Transverse colon (tissue), 4 donors: ENCODE measurements at regions not wholly inside any gene's neighbourhood (a gene's known extent, or its start where the extent isn't known, plus 50 kb on each side); places are given as distances from the start of the nearest gene placed in this dataset.

Source experiments
- DNase-seq: peaks from one replicate; pipeline ENCODE4 v3.0.0-alpha.2; 2019
- H3K27ac ChIP-seq, 4 donors: fragments of 200-600 bp; sonication (generic); 2 replicates each; pipeline ENCODE4 v1.5.1; 2016 to 2018; ENCODE audit warnings: inconsistent platforms in 4 of 4
- H3K27me3 ChIP-seq: fragments of 200-600 bp; sonication (generic); 2 replicates; pipeline ENCODE4 v1.5.1; 2017; ENCODE audit warnings: inconsistent platforms
- H3K36me3 ChIP-seq, 4 donors: fragments of 200-600 bp; sonication (generic); 2 replicates each; pipeline ENCODE4 v1.5.1; 2017 to 2019; ENCODE audit warnings: inconsistent platforms in 4 of 4
- H3K4me1 ChIP-seq, 4 donors: fragments of 200-600 bp; sonication (generic); 2 replicates each; pipeline ENCODE4 v1.5.1; 2017 to 2020; ENCODE audit warnings: inconsistent platforms in 4 of 4
- H3K4me3 ChIP-seq, 4 donors: fragments of 200-600 bp; sonication (generic); 1 replicate in 1 of 4; 2 replicates in 3 of 4; pipeline versions ENCODE4 v1.5.1 to v1.6.1; 2017 to 2019; ENCODE audit warnings: inconsistent platforms in 4 of 4
- H3K9me3 ChIP-seq, 2 donors: fragments of 200-600 bp; sonication (generic); 2 replicates each; pipeline ENCODE4 v1.5.1; 2017 to 2019; ENCODE audit warnings: inconsistent platforms in 2 of 2
- CTCF ChIP-seq, 5 experiments: fragments of 200-600 bp in 3 of 5; fragments of 450-650 bp in 2 of 5; sonication (generic) in 3 of 5; IDR thresholded peaks; 1 replicate in 2 of 5; 2 replicates in 3 of 5; pipeline ENCODE4 v1.5.1; 2016 to 2017; ENCODE audit warnings: antibody characterized with exemption in 5 of 5, inconsistent platforms in 3 of 5, mild to moderate bottlenecking in 2 of 5, moderate library complexity in 1 of 5
- EP300 ChIP-seq: sonication (generic); formaldehyde crosslinking; IDR thresholded peaks from one replicate; pipeline ENCODE4 v1.6.1; 2017; ENCODE audit warnings: antibody characterized with exemption, low read depth
- POLR2A ChIP-seq: fragments of 450-650 bp; IDR thresholded peaks from one replicate; pipeline ENCODE4 v1.6.1; 2016; ENCODE audit warnings: antibody characterized with exemption, mild to moderate bottlenecking, moderate library complexity
- POLR2AphosphoS5 ChIP-seq, 3 donors: sonication (generic); formaldehyde crosslinking; IDR thresholded peaks; one replicate each; pipeline ENCODE4 v1.6.1; 2016; ENCODE audit warnings: antibody characterized with exemption in 3 of 3
- WGBS, 2 donors: methylation state at CpG; one replicate each; pipeline ENCODE4 v1.1.5; 2018; ENCODE audit warnings: low coverage in 1 of 2; 5-methylcytosine and 5-hydroxymethylcytosine counted together
- in situ Hi-C, 4 donors: fragments of 200-750 bp; cut with MboI; loops; one replicate each; pipeline versions ENCODE4 v1.15.0 to v1.15.1; 2017; ENCODE audit warnings: low sequenced_read_pairs in 3 of 4, low pct_ligation_motif_present in 1 of 4, low pct_unique_long_range_greater_than_20kb in 1 of 4
- intact Hi-C: fragments of 100-400 bp; cut with DNase I; formaldehyde crosslinking; loops from one replicate; pipeline ENCODE4 v1.15.1; 2023; ENCODE audit warnings: low total_unique reads

- TF ChIP-seq EP300 (no peak), CTCF (IDR thresholded peaks at IDR 0.05) (peak; percentile 43 to 76 (median 61)), POLR2AphosphoS5 (IDR thresholded peaks at IDR 0.05) (no peak), POLR2A (no peak)
- WGBS, 2 donors: 8 to 25% methylated on average over 2 to 4 of the region's 4 CpGs
- Histone ChIP-seq H3K36me3 (no peaks in the 10 kb centered on the region), H3K27ac (no peak overlapping the region), H3K4me3 (no peak overlapping the region), H3K9me3 (no peaks in the 10 kb centered on the region), H3K27me3 (no peaks in the 10 kb centered on the region), H3K4me1 (no peaks in the 10 kb centered on the region)
- peak; percentile 49 for DNase-seq
- intact Hi-C loops: loop anchor here (2.0 kb wide), 1 partner anchor 108 kb away; no protein-coding TSS in a partner anchor
- in situ Hi-C loops: loop anchor here in 3 of 4 donors (5.0 to 25.0 kb wide), 4 partner anchors 110 to 262 kb away; no protein-coding TSS in a partner anchor
These were observed 76.1 kb upstream of the PLSCR4 start for GRCh38 chr3:146326875-146327543.

- Histone ChIP-seq H3K4me1 (no peaks in the 10 kb centered on the region), H3K36me3 (no peaks in the 10 kb centered on the region), H3K4me3 (no peak overlapping the region), H3K27me3 (no peaks in the 10 kb centered on the region), H3K9me3 (no peaks in the 10 kb centered on the region), H3K27ac (no peak overlapping the region)
- intact Hi-C loops (no loop called here), in situ Hi-C loops (loop anchor here in 3 of 4 donors (5.0 to 25.0 kb wide), 4 partner anchors 108 to 262 kb away; no protein-coding TSS in a partner anchor)
- DNase-seq: no peak
- TF ChIP-seq EP300 (no peak), POLR2AphosphoS5 (IDR thresholded peaks at IDR 0.05) (no peak), CTCF (IDR thresholded peaks at IDR 0.05) (no peak), POLR2A (no peak)
These were observed 74.3 kb upstream of the PLSCR4 start for GRCh38 chr3:146325170-146325569.

- no peak overlapping the region for H3K4me3 ChIP-seq
- H3K9me3 ChIP-seq: no peaks in the 10 kb centered on the region
- intact Hi-C loops: no loop called here
- TF ChIP-seq CTCF (IDR thresholded peaks at IDR 0.05) (no peak), POLR2A (no peak), POLR2AphosphoS5 (IDR thresholded peaks at IDR 0.05) (no peak), EP300 (no peak)
- in situ Hi-C loops: loop anchor here (5.0 to 25.0 kb wide), 4 partner anchors 105 to 260 kb away; no protein-coding TSS in a partner anchor
- H3K4me1 ChIP-seq: no peaks in the 10 kb centered on the region
- no peaks in the 10 kb centered on the region for H3K27me3 ChIP-seq
- 72 to 77% methylated on average over 2 of the region's 2 CpGs for WGBS, 2 donors
- DNase-seq: no peak
- no peaks in the 10 kb centered on the region for H3K36me3 ChIP-seq
- no peak overlapping the region for H3K27ac ChIP-seq
These were observed 71.4 kb upstream of the PLSCR4 start for GRCh38 chr3:146322216-146322817.

GRCh38 chr3:146314871-146315270, 64.0 kb upstream of the PLSCR4 start:
- H3K27me3 ChIP-seq: no peaks in the 10 kb centered on the region
- no peak for TF ChIP-seq POLR2AphosphoS5 (IDR thresholded peaks at IDR 0.05)
- no peak for TF ChIP-seq CTCF (IDR thresholded peaks at IDR 0.05)
- TF ChIP-seq EP300: no peak
- no peak for TF ChIP-seq POLR2A
- intact Hi-C loops (loop anchor here (5.0 kb wide), 1 partner anchor 253 kb away; no protein-coding TSS in a partner anchor), in situ Hi-C loops (loop anchor here in 2 of 4 donors (25.0 kb wide), 1 partner anchor 253 kb away; no protein-coding TSS in a partner anchor)
- DNase-seq: no peak
- H3K36me3 ChIP-seq: no peaks in the 10 kb centered on the region
- H3K4me3 ChIP-seq: no peak overlapping the region
- peaks cover 0 to 13% (median 0%) of the 10 kb centered on the region in 4 donors for H3K4me1 ChIP-seq
- H3K9me3 ChIP-seq: peaks cover 0 to 4% of the 10 kb centered on the region in 2 donors
- no peak overlapping the region for H3K27ac ChIP-seq
